Smooth muscle cell (in vitro differentiated cells): ENCODE measurements at regions not wholly inside any gene's neighbourhood (a gene's known extent, or its start where the extent isn't known, plus 50 kb on each side); places are given as distances from the start of the nearest gene placed in this dataset.
"Not testable (repeated sequence)": the region's sequence is repeated elsewhere in the genome, so short reads cannot be mapped to it uniquely, and the experiment has no call there.

Source experiments
- DNase-seq: peaks from one replicate; lab custom pipeline; 2025; ENCODE audit not compliant: unreplicated experiment; lab: John Stamatoyannopoulos, UW
- H2AFZ ChIP-seq: fragments of 200-600 bp; sonication (generic); 2 replicates; pipeline ENCODE4 v1.6.0; 2016; ENCODE audit warnings: antibody characterized with exemption, low read depth, mild to moderate bottlenecking
- H3F3A ChIP-seq: fragments of 200-600 bp; sonication (generic); 2 replicates; pipeline ENCODE4 v1.6.0; 2017; ENCODE audit warnings: antibody characterized with exemption, low read depth
- H3K27ac ChIP-seq: fragments of 200-600 bp; sonication (generic); 2 replicates; pipeline ENCODE4 v1.5.1; 2016; ENCODE audit warnings: low read depth, mild to moderate bottlenecking
- H3K27me3 ChIP-seq: fragments of 200-600 bp; sonication (generic); 2 replicates; pipeline ENCODE4 v1.6.1; 2016; ENCODE audit warnings: low read depth, mild to moderate bottlenecking
- H3K36me3 ChIP-seq: fragments of 200-600 bp; sonication (generic); 2 replicates; pipeline ENCODE4 v1.5.1; 2016; ENCODE audit warnings: low read depth
- H3K4me1 ChIP-seq: fragments of 200-600 bp; sonication (generic); 2 replicates; pipeline ENCODE4 v1.5.1; 2016; ENCODE audit warnings: low read depth
- H3K4me2 ChIP-seq: fragments of 200-600 bp; sonication (generic); 2 replicates; pipeline ENCODE4 v1.6.0; 2016; ENCODE audit warnings: mild to moderate bottlenecking
- H3K4me3 ChIP-seq: fragments of 200-600 bp; sonication (generic); 2 replicates; pipeline ENCODE4 v1.5.1; 2016; ENCODE audit warnings: mild to moderate bottlenecking
- H3K79me2 ChIP-seq: fragments of 200-600 bp; sonication (generic); 2 replicates; pipeline ENCODE4 v1.6.0; 2016; ENCODE audit warnings: low read depth, mild to moderate bottlenecking
- H3K9ac ChIP-seq: fragments of 200-600 bp; sonication (generic); 2 replicates; pipeline ENCODE4 v1.6.0; 2016; ENCODE audit warnings: low read depth
- H3K9me3 ChIP-seq: fragments of 200-600 bp; sonication (generic); replicated peaks from 2 replicates; pipeline ENCODE4 v1.5.1; 2016; ENCODE audit warnings: low read depth
- H4K20me1 ChIP-seq: fragments of 200-600 bp; sonication (generic); 2 replicates; pipeline ENCODE4 v1.6.0; 2016; ENCODE audit warnings: low read depth
- WGBS: methylation state at CpG from one replicate; pipeline ENCODE4 v1.1.7; 2016; ENCODE audit warnings: low lambda C conversion rate; 5-methylcytosine and 5-hydroxymethylcytosine counted together
- TF ChIP-seq, protein P1 (sequence below): fragments of 200-600 bp; sonication (generic); IDR thresholded peaks from 2 replicates; pipeline ENCODE4 v1.5.1; 2017; ENCODE audit warnings: borderline replicate concordance, mild to moderate bottlenecking, antibody characterized with exemption; ENCODE audit not compliant: insufficient read depth, poor library complexity, severe bottlenecking

DNA sequence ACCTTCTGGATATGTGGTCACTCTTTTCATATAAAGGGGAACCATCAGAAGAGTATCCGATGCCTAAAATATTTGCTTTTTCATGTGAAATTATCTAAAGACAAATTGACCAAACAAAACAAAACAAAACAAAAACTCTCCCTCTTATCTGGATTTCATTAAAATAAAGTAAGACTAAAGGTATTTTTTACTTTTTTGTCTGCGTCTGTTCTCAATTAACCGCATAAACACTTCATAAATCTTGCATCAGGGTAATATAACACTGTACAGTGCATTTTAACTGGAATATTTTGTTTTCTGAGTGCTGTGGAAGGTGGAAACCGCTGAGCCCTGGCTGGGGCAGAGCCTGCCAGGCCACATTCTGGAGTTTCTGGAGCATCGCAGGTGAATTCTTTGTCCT lies 234.1 kb upstream of the ZFP64 start:
- Histone ChIP-seq H3K4me2 (no peak overlapping the region), H3K27me3 (no peaks in the 10 kb centered on the region), H3K9ac (no peak overlapping the region), H3K79me2 (no peaks in the 10 kb centered on the region), H4K20me1 (no peaks in the 10 kb centered on the region), H3K27ac (no peak overlapping the region), H3K4me3 (no peak overlapping the region), H2AFZ (no peak overlapping the region), H3K4me1 (no peaks in the 10 kb centered on the region), H3K9me3 (no peaks in the 10 kb centered on the region), H3F3A (peaks cover 7% of the 10 kb centered on the region), H3K36me3 (no peaks in the 10 kb centered on the region)
- no peak for DNase-seq
- WGBS = 51% methylated on average over 5 of the region's 5 CpGs
- TF ChIP-seq, protein P1, sequence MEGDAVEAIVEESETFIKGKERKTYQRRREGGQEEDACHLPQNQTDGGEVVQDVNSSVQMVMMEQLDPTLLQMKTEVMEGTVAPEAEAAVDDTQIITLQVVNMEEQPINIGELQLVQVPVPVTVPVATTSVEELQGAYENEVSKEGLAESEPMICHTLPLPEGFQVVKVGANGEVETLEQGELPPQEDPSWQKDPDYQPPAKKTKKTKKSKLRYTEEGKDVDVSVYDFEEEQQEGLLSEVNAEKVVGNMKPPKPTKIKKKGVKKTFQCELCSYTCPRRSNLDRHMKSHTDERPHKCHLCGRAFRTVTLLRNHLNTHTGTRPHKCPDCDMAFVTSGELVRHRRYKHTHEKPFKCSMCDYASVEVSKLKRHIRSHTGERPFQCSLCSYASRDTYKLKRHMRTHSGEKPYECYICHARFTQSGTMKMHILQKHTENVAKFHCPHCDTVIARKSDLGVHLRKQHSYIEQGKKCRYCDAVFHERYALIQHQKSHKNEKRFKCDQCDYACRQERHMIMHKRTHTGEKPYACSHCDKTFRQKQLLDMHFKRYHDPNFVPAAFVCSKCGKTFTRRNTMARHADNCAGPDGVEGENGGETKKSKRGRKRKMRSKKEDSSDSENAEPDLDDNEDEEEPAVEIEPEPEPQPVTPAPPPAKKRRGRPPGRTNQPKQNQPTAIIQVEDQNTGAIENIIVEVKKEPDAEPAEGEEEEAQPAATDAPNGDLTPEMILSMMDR = no peak

DNA sequence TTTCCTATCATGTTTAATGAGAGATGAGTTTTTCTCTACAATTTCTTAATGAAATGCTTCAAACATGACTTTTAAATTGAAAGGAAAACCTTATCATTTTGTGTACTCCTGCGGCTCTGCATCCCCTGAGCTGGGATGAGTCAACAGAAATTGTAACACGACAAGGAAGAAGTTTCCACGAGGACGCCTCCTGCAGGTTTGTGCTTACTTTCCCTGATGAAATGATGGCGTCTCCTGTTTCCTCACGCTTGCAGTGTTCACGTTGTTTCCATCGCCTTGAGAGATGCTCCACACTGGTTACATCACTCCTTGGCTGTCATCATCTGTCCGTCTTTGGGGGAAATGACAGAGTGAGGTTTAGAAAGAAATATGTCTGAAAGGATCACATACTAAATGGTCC lies 233.7 kb upstream of the ZFP64 start:
- Histone ChIP-seq H3K27me3 (no peaks in the 10 kb centered on the region), H3K4me1 (no peaks in the 10 kb centered on the region), H3K4me2 (no peak overlapping the region), H3K36me3 (no peaks in the 10 kb centered on the region), H3F3A (peaks cover 7% of the 10 kb centered on the region), H4K20me1 (no peaks in the 10 kb centered on the region), H3K27ac (no peak overlapping the region), H3K79me2 (no peaks in the 10 kb centered on the region), H3K4me3 (no peak overlapping the region), H3K9me3 (no peaks in the 10 kb centered on the region), H3K9ac (no peak overlapping the region), H2AFZ (no peak overlapping the region)
- TF ChIP-seq, protein P1 = no peak
- no peak for DNase-seq
- WGBS = 48% methylated on average over 9 of the region's 9 CpGs

DNA sequence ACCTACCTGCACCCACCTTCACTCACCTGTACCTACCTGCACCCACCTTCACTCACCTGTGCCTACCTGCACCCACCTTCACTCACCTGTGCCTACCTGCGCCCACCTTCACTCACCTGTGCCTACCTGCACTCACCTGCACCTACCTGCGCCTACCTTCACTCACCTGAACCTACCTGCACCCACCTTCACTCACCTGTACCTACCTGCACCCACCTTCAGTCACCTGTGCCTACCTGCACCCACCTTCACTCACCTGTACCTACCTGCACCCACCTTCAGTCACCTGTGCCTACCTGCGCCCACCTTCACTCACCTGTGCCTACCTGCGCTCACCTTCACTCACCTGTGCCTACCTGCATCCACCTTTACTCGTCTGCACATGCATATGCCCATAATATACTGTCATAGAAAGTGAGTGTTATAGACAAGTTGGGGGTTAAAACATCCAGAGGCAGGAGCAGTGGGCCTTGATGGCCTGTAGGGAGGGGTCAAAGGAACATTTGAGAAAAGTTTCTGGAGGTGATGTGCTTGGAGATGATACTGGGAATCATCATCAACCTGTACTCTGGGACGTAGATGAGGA lies 232.9 kb upstream of the ZFP64 start:
- not testable (repeated sequence) for H3K27me3 ChIP-seq, H3K27ac ChIP-seq, H3K36me3 ChIP-seq, H3K4me1 ChIP-seq, H2AFZ ChIP-seq, H3K9me3 ChIP-seq, H4K20me1 ChIP-seq, H3K4me3 ChIP-seq, DNase-seq, H3K9ac ChIP-seq, H3K4me2 ChIP-seq, H3K79me2 ChIP-seq, H3F3A ChIP-seq
- WGBS = 89% methylated on average over 6 of the region's 6 CpGs

DNA sequence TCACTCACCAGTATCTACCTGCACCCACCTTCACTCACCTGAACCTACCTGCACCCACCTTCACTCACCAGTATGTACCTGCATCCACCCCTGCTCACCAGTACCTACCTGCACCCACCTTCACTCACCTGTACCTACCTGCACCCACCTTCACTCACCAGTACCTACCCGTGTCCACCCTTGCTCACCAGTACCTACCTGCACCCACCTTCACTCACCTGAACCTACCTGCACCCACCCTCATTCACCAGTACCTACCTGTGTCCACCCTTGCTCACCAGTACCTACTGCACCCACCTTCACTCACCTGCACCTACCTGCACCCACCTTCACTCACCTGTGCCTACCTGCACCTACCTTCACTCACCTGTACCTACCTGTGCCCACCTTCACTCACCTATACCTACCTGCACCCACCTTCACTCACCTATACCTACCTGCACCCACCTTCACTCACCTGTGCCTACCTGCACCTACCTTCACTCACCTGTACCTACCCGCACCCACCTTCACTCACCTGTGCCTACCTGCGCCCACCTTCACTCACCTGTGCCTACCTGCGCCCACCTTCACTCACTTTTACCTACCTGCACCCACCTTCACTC lies 232.1 kb upstream of the ZFP64 start:
- H3K79me2 ChIP-seq, H2AFZ ChIP-seq, H3K4me1 ChIP-seq, H4K20me1 ChIP-seq, H3K9ac ChIP-seq, H3K4me2 ChIP-seq, H3K27ac ChIP-seq, DNase-seq, H3K4me3 ChIP-seq, H3K36me3 ChIP-seq, H3K27me3 ChIP-seq, H3F3A ChIP-seq, H3K9me3 ChIP-seq: not testable (repeated sequence)
- WGBS = 73% methylated on average over 4 of the region's 4 CpGs
